ENCODE measurements at regions not wholly inside any gene's neighbourhood (a gene's known extent, or its start where the extent isn't known, plus 50 kb on each side); places are given as distances from the start of the nearest gene placed in this dataset.

DNA sequence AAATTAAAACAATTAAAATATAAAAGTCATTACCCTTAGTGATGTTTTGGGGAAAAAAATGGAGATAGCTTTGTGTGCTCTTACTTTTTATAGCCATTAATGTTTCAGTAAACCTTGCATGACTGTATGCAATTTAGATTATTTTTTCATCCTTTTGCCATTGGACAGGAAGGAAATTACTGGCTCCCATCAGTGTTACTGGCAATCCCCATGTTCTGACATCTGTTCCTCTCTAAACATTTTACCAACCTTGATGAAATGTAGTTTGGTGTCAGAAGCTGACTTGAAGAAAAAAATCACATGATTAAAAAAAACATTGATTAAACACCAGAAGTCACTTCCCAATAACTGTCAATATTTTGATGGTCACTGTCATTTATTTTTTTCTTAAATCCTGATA is 52.3 kb upstream of the ZNF536 start:
- no peak for ATAC-seq
- no peaks in the 10 kb centered on the region for H3K79me2 ChIP-seq (ENCODE audit: control insufficient read depth, insufficient read depth, low read length)
- in situ Hi-C loops (cut with MboI): no loop called here
- no TSS peak for BruUV-seq (replicated peaks)
- no peak for FAIRE-seq
- DNase-seq (ENCODE audit: extremely low read depth in 1 of 4, low spot score in 3 of 4): no peak
- no peaks in the 10 kb centered on the region for H3K9me3 ChIP-seq (replicated peaks; ENCODE audit: control insufficient read depth, insufficient read depth, low read depth, low read length)
- CTCF ChIA-PET (ENCODE audit: low intra/inter-chr PET ratio): no interaction called here
- no peaks in the 10 kb centered on the region for H3K36me3 ChIP-seq (ENCODE audit: control insufficient read depth, insufficient read depth, low read length)
- no peak overlapping the region for H3K4me2 ChIP-seq (ENCODE audit: insufficient read depth, low read length)
- H3K27me3 ChIP-seq (ENCODE audit: control insufficient read depth in 2 of 2, insufficient read depth in 2 of 2, low read length in 2 of 2): peaks cover 0 to 26% of the 10 kb centered on the region in 2 experiments; a peak in 2 of 5 replicates
- no peak overlapping the region for H3K4me3 ChIP-seq
- H3K9ac ChIP-seq (ENCODE audit: insufficient read depth in 1 of 2, low read depth in 2 of 2, low read length in 2 of 2): no peak overlapping the region
- POLR2A ChIA-PET: interaction anchor here (1.0 kb wide), 1 partner anchor 13 kb away, joined by 3 read pairs; no protein-coding TSS in a partner anchor
- H2AFZ ChIP-seq (ENCODE audit: low read depth, low read length): no peak overlapping the region
- no peaks in the 10 kb centered on the region for H3K9me1 ChIP-seq (ENCODE audit: control insufficient read depth, insufficient read depth, low read length)
- no peak overlapping the region for H3K27ac ChIP-seq (ENCODE audit: extremely low read depth, low read depth, low read length)
- no peaks in the 10 kb centered on the region for H3K4me1 ChIP-seq (replicated peaks in 1 of 2; ENCODE audit: control insufficient read depth in 2 of 2, insufficient read depth in 2 of 2, low read length in 2 of 2)
- intact Hi-C loops (cut with micrococcal nuclease): no loop called here
- H4K20me1 ChIP-seq (replicated peaks; ENCODE audit: control insufficient read depth, insufficient read depth, low read length): no peaks in the 10 kb centered on the region
- TF ChIP-seq, protein P1, sequence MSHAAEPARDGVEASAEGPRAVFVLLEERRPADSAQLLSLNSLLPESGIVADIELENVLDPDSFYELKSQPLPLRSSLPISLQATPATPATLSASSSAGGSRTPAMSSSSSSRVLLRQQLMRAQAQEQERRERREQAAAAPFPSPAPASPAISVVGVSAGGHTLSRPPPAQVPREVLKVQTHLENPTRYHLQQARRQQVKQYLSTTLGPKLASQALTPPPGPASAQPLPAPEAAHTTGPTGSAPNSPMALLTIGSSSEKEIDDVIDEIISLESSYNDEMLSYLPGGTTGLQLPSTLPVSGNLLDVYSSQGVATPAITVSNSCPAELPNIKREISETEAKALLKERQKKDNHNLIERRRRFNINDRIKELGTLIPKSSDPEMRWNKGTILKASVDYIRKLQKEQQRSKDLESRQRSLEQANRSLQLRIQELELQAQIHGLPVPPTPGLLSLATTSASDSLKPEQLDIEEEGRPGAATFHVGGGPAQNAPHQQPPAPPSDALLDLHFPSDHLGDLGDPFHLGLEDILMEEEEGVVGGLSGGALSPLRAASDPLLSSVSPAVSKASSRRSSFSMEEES (CRISPR knock-in tag; IDR thresholded peaks at IDR 0.05): 0 out of 2 replicates have a peak, but pooled peaks have one; percentile 21
- TF ChIP-seq ZNF57 (CRISPR knock-in tag; IDR thresholded peaks at IDR 0.05) (no peak), SAP30 (IDR thresholded peaks at IDR 0.05; ENCODE audit: borderline replicate concordance, insufficient read depth, low read depth, low read length, poor library complexity, severe bottlenecking) (no peak)

DNA sequence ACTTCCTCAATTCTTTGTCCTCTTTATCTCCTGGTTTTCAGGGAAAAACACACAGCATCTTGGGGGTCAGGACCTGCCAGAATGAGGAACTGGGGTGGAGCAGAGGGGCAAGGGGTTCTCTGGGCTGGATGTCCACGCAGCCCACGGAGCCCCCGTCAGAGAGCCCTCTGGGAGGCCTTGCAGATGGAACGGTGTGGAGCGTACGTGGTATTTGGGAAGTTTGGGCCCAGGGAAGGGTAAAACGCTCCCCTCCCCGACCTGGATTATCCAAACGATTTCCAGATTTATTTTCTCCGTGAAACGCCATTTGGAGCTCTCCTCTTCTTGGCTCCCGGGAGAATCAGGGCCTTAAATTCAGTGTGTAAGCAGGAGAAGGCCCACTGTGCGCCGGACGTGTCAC is 51.7 kb upstream of the ZNF536 start:
- DNase-seq (ENCODE audit: extremely low read depth in 1 of 4, low spot score in 3 of 4) (no peak), ATAC-seq (no peak), FAIRE-seq (no peak)
- Histone ChIP-seq H4K20me1 (replicated peaks; ENCODE audit: control insufficient read depth, insufficient read depth, low read length) (no peaks in the 10 kb centered on the region), H3K4me2 (ENCODE audit: insufficient read depth, low read length) (no peak overlapping the region), H3K36me3 (ENCODE audit: control insufficient read depth, insufficient read depth, low read length) (no peaks in the 10 kb centered on the region), H3K4me1 (replicated peaks in 1 of 2; ENCODE audit: control insufficient read depth in 2 of 2, insufficient read depth in 2 of 2, low read length in 2 of 2) (no peaks in the 10 kb centered on the region), H3K4me3 (no peak overlapping the region), H2AFZ (ENCODE audit: low read depth, low read length) (no peak overlapping the region), H3K79me2 (ENCODE audit: control insufficient read depth, insufficient read depth, low read length) (no peaks in the 10 kb centered on the region), H3K9ac (ENCODE audit: insufficient read depth in 1 of 2, low read depth in 2 of 2, low read length in 2 of 2) (no peak overlapping the region), H3K27ac (ENCODE audit: extremely low read depth, low read depth, low read length) (no peak overlapping the region), H3K9me3 (replicated peaks; ENCODE audit: control insufficient read depth, insufficient read depth, low read depth, low read length) (no peaks in the 10 kb centered on the region), H3K9me1 (ENCODE audit: control insufficient read depth, insufficient read depth, low read length) (no peaks in the 10 kb centered on the region), H3K27me3 (ENCODE audit: control insufficient read depth in 2 of 2, insufficient read depth in 2 of 2, low read length in 2 of 2) (peaks cover 0 to 30% of the 10 kb centered on the region in 2 experiments; a peak in 2 of 5 replicates)
- ChIA-PET CTCF (ENCODE audit: low intra/inter-chr PET ratio) (no interaction called here), POLR2A (interaction anchor here (1.0 kb wide), 1 partner anchor 12 kb away, joined by 3 read pairs; no protein-coding TSS in a partner anchor)
- intact Hi-C loops (cut with micrococcal nuclease) (no loop called here), in situ Hi-C loops (cut with MboI) (no loop called here)
- WGBS (ENCODE audit: insufficient coverage, low coverage, missing lambda C conversion rate): 0% methylated on average over 15 of the region's 15 CpGs
- BruUV-seq (replicated peaks): no TSS peak
- TF ChIP-seq, protein P2, sequence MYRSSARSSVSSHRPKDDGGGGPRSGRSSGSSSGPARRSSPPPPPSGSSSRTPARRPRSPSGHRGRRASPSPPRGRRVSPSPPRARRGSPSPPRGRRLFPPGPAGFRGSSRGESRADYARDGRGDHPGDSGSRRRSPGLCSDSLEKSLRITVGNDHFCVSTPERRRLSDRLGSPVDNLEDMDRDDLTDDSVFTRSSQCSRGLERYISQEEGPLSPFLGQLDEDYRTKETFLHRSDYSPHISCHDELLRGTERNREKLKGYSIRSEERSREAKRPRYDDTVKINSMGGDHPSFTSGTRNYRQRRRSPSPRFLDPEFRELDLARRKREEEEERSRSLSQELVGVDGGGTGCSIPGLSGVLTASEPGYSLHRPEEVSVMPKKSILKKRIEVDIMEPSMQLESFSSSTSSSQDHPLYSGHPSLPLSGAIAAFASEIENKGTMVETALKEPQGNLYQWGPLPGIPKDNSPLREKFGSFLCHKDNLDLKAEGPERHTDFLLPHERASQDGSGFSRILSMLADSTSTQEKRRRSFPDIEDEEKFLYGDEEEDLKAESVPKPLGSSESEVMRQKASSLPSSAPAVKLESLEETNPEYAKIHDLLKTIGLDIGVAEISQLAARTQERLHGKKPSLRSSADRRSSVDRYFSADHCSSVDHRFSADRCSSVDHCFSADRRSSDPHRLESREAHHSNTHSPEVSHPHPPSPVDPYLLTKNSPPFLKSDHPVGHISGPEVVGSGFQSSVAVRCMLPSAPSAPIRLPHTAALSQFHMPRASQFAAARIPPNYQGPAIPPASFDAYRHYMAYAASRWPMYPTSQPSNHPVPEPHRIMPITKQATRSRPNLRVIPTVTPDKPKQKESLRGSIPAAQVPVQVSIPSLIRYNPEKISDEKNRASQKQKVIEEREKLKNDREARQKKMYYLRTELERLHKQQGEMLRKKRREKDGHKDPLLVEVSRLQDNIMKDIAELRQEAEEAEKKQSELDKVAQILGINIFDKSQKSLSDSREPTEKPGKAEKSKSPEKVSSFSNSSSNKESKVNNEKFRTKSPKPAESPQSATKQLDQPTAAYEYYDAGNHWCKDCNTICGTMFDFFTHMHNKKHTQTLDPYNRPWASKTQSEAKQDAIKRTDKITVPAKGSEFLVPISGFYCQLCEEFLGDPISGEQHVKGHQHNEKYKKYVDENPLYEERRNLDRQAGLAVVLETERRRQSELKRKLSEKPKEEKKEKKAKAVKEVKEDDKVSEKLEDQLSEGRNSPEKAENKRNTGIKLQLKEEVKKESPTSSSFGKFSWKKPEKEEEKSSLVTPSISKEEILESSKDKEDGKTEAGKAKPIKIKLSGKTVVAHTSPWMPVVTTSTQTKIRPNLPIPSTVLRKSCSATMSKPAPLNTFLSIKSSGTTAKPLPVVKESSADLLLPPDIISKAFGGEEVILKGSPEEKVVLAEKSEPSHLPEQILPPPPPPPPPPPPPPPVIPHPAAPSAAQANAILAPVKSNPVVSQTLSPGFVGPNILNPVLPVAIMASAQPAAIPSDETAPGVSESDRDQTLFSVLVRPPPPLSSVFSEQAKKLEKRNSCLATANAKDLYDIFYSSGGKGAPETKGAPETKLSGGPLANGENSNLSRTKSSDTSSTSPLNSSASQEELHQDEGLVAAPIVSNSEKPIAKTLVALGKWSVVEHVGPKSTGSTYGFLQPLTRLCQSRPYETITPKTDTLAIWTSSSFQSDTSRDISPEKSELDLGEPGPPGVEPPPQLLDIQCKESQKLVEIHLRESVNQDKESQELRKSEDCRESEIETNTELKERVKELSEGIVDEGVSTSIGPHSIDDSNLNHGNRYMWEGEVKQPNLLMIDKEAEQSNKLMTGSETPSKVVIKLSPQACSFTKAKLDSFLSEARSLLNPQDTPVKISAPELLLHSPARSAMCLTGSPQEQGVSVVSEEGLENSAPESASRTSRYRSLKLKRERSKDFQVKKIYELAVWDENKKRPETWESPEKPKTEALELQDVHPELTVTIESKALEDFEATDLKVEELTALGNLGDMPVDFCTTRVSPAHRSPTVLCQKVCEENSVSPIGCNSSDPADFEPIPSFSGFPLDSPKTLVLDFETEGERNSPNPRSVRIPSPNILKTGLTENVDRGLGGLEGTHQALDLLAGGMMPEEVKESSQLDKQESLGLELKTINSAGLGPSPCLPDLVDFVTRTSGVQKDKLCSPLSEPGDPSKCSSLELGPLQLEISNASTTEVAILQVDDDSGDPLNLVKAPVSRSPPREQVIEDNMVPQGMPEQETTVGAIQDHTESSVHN (IDR thresholded peaks at IDR 0.05; ENCODE audit: borderline replicate concordance in 1 of 2, low read depth in 1 of 2): no peak
- TF ChIP-seq SPI1 (IDR thresholded peaks at IDR 0.05; ENCODE audit: borderline replicate concordance, low read depth, low read length): peak; percentile 43; the same call in 1 of the 2 replicates

Data from K562 (cell line).